AG08395 (cell line): ENCODE measurements at regions not wholly inside any gene's neighbourhood (a gene's known extent, or its start where the extent isn't known, plus 50 kb on each side); places are given as distances from the start of the nearest gene placed in this dataset.
"Not testable (repeated sequence)": the region's sequence is repeated elsewhere in the genome, so short reads cannot be mapped to it uniquely, and the experiment has no call there.

ENCODE experiments used
- DNase-seq: peaks from one replicate; pipeline ENCODE4 v3.0.0; 2012; ENCODE audit warnings: mixed read lengths, low spot score

DNA sequence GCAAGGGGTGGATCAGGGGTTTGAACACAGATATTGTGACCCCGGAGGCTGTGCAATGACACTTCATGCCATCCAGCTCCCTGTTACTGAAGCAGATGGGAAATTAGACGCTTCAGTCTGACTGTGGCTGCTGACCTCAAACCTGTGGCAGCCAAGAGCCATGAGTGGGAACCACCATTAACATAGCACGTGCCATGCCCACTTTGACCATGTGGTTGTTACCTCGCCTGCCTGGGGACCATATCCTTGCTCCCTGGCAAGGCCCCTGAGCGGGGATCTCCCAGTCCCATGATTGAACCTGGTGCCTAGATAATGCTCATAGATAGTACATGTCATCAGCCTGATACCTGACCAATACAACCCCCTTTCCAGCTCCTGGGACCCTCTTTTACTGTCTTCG, 68.9 kb downstream of the CYP26B1 start:
- no peak for DNase-seq

DNA sequence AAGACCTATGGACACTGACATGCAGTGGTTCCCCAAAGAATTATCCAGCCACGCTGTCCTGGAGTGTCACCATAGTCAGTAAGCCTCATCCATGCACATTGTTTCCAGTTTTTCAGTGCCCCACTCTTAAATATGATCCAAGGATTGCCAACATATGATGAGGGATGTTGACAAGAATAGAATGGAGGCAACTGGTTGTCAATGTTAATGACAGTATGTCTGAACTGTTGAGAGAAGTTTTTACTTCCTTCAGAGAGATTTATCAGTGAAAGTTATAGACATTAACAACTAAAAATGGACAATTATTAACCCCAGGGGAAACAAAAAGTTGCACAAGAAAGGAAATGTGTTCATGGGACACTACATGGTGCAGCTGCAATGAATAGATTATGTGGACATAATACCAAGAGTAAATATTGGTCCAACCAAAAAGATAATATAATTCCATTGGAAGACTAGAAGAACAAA, 69.9 kb downstream of the CYP26B1 start:
- DNase-seq = no peak

DNA sequence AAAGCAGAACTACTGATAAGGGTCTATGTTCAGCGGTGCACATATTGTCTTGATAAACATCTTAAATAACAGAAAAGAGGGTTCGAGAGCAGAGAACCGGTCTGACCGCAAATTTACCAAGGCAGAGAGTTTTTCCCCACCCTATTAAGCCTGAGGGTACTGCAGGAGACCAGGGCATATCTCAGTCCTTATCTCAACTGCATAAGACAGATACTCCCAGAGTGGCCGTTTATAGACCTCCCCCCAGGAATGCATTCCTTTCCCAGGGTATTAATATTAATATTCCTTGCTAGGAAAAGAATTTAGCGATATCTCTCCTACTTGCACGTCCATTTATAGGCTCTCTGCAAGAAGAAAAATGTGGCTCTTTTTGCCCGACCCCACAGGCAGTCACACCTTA, 74.3 kb downstream of the CYP26B1 start:
- DNase-seq = not testable (repeated sequence)

DNA sequence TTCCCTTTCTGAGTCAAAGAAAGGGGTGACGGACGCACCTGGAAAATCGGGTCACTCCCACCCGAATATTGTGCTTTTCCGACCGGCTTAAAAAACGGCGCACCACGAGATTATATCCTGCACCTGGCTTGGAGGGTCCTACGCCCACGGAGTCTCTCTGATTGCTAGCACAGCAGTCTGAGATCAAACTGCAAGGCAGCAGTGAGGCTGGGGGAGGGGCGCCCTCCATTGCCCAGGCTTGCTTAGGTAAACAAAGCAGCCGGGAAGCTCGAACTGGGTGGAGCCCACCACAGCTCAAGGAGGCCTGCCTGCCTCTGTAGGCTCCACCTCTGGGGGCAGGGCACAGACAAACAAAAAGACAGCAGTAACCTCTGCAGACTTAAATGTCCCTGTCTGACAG, 83.5 kb downstream of the CYP26B1 start:
- not testable (repeated sequence) for DNase-seq

DNA sequence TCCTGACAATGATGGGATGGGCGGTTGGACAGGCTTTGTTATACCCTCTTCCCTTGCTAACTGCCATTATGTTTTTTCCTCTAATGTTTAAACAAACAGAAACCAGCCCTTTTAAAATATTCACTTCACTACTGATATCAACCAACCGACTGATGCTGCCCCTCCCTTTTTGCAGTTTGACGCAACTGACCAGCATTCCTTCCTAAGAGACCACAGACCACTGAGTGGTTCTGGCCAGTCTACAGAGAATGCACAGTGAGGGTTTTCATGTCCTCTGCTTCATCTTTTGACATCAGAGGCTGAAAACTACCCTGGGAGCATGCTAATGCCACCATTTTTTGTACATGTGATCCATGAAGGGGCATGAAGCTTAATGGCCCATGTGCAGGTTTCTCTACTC, 85.3 kb downstream of the CYP26B1 start:
- DNase-seq = no peak

DNA sequence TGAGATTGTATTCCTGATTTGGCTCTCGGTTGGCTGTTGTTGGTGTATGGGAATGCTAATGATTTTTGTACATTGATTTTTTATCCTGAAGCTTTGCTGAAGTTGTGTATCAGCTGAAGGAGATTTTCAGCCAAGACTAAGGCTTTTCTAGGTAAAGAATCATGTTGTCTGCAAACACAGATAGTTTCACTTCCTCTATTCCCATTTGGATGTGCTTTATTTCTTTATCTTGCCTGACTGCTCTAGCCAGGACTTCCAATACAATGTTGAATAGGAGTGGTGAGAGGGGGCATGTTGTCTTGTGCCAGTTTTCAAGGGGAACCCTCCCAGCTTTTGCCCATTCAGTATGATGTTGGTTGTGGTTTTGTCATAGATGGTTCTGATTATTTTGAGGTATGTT, 90.4 kb downstream of the CYP26B1 start:
- DNase-seq = no peak

GRCh38 chr2:72051971-72052505, 95.6 kb downstream of the CYP26B1 start:
- DNase-seq = no peak

GRCh38 chr2:72051204-72051603, 96.5 kb downstream of the CYP26B1 start:
- no peak for DNase-seq

DNA sequence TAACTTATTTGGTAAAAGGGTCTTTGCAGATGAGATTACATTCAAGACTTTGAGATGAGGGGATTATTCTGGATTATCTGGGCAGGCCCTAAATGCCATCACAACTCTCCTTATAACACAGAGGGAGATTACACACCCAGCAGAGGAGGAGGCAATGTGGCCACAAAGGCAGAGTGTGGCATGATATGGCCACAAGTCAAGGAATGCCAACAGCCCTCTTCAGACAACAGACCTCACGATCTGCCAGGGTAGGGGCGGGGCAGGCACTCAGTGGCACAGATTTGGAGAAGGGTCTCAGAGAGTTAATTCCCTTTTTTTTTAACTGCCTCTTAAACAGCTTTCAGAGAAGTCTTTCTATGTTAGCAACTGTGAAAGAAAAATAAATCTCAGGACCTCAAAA, 96.9 kb downstream of the CYP26B1 start:
- no peak for DNase-seq

DNA sequence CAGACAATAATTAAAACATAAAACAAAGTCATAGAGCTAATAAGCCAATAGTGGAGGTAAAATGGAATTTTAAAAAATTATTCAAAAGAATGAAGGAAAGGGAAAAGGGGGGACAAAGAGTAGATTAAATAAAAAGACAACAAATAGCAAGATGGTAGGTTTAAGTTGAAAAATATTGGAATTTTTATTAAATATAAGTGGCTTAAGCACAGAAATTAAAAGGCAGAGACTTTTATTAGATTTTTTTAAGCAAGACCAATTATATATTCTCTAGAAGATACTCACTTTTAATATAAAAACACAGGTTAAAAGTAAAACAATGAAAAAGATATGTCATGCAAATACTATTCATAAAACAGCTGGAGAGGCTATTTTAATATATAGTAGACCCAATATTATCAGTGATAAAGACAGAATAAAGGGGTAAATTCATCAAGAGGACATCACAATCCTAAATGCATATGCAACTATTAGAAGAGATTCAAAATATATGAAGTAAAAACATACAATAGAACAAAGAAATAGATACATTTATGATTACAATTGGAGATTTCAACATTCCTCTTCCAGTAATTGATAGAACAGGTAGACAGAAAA, 98.7 kb downstream of the CYP26B1 start:
- no peak for DNase-seq

- no peak for DNase-seq
These were observed 103.7 kb downstream of the CYP26B1 start for GRCh38 chr2:72043985-72044384.

DNA sequence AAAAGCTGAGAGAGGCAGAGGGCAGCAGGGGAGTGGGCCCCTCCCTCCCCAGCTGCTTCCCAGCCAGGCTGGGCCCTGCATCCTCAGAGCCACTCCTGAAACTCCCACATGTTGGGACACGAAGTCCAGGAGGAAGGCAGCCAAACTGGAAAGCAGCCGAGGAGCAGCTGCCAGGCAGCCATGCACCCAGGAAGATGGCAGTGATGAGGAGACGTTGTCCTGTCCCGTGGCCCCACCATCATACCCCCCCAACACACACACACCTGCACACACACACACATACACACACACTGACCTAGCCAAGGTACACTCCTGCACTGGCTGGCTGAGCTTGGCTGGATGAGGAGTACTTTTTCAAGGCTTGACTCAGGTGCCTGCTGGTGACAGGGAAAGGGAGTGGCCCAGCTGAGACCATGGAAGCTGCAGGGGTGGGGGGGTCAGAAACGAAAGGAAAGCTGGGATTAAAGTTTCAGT, 106.0 kb downstream of the CYP26B1 start:
- DNase-seq = no peak

DNA sequence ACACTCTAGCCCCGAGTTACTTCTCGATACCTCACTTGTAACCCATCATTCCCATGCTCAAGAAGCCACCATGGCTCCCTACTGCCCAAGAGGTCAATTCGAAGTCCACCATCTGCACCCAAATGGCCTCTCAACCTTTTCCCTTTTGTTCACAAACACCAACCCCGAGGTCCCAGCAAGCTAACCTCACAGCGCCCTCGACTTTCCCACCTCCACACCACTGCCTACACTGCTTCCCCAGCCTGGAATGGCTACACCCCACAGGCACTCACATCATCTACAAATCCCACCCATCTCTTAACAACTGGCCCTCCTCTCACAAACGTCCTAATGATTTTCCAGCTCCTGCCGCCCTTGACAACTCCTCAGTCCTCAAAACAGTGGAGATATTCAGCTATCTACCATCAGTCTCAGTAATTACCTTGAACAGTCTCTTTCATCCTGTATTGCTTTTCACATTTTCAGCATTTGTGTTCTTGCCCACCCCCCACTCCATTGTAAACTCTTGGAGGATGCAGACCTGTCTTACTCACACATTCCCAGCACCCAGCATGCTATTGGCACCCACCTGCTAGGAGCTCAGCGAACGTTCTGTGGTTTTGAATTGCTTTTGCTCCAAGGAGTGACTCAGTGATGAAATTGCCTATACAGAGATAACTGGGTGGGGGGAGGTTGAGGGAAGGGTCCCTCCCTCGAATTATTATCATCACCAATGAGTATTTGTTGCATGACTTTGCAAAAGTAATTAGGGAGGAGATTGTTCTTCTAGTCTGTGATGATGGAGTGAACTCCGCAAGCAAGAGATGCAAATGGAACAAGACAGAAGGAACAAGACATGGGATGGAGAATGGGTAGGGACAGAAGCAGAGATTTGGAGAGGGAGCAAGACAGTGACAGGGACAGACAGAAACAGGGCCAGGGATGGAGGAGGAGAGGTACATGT, 106.8 kb downstream of the CYP26B1 start:
- no peak for DNase-seq

DNA sequence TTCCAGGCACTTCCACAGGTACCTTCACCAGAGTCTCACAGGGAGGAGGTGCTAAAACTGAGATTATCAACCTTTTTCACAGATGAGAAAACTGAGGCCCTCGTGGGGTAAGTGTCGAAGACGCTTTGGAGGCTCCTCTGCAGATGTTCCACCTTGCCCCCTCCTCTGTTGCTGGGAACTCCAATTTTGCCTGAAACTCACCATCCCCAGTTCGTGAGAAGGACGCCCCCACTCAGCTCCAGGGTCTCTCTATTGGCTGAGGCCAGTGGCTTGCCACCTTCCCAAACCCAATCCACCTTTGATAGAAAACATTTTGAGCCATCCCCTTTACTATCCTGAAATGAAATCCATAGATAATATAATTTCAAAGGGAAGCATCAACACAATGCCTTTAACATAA, 109.1 kb downstream of the CYP26B1 start:
- DNase-seq = no peak

DNA sequence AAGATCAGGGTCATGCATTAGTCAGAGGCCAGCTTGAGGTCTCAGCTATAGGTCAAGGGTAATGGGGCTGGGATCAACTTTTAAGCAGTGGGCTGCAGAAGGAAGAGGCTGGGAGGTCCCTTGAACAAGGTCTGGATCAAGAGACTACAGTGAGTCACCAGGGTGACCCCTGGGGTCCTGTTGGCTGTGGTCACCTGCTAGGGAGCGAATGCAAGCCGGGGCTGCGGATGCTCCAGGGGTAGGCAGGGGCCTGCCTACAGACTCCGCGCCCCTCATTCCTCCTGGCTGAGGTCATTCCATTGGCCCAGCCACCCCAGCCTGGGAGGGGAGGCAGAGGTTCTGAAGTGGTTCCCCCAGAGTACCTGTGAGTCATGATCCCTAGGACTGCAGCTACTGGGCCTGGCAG, 110.4 kb downstream of the CYP26B1 start:
- DNase-seq = no peak

- DNase-seq = no peak
These were observed 111.1 kb downstream of the CYP26B1 start for GRCh38 chr2:72036595-72036994.

GRCh38 chr2:72036173-72036545, 111.5 kb downstream of the CYP26B1 start:
- no peak for DNase-seq

GRCh38 chr2:72035518-72036172, 112.0 kb downstream of the CYP26B1 start:
- no peak for DNase-seq

- no peak for DNase-seq
These were observed 113.1 kb downstream of the CYP26B1 start for GRCh38 chr2:72034353-72035095.

- DNase-seq = no peak
These were observed 114.0 kb downstream of the CYP26B1 start for GRCh38 chr2:72033636-72034035.

GRCh38 chr2:72032481-72033041, 115.1 kb downstream of the CYP26B1 start:
- DNase-seq = no peak
